Jurkat, Clone E6-1 (cell line): ENCODE measurements at regions not wholly inside any gene's neighbourhood (a gene's known extent, or its start where the extent isn't known, plus 50 kb on each side); places are given as distances from the start of the nearest gene placed in this dataset.
"Not testable (repeated sequence)": the region's sequence is repeated elsewhere in the genome, so short reads cannot be mapped to it uniquely, and the experiment has no call there.

Experiments
- DNase-seq: peaks from one replicate; pipeline ENCODE4 v3.0.0-alpha.2; 2011; ENCODE audit warnings: low read depth, low spot score
- H3K4me3 ChIP-seq: 2 replicates; pipeline ENCODE4 v1.5.1; 2011; ENCODE audit warnings: mild to moderate bottlenecking, low read length, control low read depth, moderate library complexity

DNA sequence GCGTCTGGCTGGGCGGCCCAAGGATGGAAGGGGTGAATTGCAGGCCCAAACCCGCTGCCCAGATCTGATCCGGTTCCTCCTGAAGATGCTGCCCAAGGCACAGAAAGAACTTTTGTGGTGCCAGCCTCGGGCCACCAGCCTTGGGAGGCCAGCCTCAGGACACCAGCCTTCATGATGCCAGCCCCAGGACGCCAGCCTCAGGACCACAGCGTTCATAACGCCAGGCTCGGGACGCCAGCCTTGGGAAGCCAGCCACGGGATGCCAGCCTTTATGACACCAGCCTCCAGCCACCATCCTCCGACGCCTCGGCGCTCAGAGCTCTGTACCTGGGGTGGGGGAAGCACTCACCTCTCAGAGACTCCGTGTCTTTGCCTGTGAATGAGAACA lies 107.8 kb downstream of the ADRA2C start:
- no peak for DNase-seq
- H3K4me3 ChIP-seq = no peak overlapping the region

DNA sequence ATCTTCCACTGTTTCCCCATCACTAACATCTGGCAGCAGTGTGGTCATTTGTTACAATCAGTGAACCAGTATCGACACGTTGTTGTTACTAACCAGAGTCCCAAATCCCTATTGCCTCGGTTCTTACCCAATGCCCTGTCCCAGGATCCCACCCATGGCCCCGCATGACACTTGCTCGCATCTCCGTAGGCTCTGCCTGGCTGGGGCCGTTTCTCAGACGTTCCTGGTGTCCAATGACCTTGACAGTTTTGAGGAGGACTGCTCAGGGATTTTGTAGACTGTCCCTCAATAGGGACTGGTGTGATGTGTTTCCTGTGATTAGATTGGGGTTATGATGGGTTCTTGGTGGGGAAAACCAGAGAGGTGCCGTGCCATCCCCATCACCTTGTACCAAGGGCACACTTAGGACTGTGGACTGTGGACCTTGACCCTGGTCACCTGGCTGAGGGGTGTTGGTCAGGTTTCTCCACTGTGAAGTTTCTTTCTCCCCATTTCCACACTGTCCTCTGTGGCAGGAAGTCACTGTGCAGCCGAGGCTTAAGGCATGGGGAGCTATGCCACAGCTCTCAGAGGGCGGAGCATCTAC lies 108.4 kb downstream of the ADRA2C start:
- no peak for DNase-seq
- H3K4me3 ChIP-seq = no peak overlapping the region

DNA sequence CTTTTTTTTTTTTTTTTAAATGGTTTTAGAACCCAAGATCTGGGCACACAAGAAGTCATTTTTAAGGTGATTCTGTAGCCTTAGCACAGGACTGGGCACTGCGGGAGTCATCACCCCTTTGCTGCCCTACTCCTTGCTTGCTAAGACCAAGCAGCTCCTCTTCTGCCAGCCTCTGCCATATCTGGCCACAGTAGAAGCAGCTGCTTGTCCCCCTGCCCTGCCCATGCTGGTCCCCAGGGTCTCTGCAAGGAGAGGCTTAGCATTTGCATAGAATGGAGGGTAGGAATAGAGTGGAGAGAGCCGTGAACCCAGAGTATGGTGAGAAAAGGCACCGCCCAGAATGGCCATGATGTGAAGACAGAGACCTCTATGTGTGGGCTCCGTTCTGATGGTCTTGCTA lies 109.3 kb downstream of the ADRA2C start:
- DNase-seq = no peak
- H3K4me3 ChIP-seq = no peak overlapping the region

DNA sequence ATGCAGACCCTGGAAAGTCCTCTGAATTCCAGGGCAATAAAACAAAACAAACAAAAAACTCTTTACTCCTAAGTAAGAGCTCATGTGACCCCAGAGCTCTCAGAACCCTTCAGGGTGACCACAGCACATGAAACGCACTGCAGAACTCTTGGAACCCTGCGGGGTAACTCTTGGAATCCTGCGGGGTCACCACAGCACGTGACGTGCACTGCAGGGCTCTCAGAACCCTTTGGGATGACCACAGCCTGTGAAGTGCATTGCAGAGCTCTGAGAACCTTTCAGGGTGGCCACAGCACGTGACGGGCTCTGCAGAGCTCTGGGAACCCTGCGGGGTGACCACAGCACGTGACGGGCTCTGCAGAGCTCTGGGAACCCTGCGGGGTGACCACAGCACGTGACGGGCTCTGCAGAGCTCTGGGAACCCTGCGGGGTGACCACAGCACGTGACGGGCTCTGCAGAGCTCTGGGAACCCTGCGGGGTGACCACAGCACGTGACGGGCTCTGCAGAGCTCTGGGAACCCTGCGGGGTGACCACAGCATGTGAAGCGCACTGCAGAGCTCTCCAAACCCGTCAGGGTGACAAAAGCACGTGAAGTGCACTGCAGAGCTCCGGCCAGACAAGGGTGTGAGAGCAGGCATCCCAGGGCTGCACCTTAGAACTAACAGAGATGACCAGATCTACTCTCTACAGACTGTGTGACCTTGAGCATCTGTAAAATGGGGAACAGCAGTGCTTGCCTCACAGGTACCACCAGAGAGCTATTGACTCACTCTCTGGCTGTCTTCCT lies 110.1 kb downstream of the ADRA2C start:
- DNase-seq, H3K4me3 ChIP-seq: not testable (repeated sequence)

DNA sequence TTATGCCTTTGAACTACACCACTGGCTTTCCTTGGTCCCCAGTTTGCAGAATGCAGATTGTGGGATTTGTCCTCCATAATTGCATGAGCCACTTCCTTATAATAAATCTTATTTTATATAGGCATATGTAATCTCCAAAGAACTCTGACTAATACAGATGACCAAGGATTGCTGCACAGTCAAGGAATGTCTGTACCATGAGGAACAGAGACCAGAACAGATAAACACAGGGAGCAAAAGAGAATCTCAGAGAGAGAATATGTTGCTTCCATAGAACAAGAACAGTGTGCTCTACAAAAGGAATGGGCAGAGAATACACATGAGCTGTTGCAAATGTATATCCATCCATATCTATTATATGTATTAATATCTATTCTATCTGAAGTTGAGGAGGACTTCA lies 111.1 kb downstream of the ADRA2C start:
- DNase-seq = no peak

DNA sequence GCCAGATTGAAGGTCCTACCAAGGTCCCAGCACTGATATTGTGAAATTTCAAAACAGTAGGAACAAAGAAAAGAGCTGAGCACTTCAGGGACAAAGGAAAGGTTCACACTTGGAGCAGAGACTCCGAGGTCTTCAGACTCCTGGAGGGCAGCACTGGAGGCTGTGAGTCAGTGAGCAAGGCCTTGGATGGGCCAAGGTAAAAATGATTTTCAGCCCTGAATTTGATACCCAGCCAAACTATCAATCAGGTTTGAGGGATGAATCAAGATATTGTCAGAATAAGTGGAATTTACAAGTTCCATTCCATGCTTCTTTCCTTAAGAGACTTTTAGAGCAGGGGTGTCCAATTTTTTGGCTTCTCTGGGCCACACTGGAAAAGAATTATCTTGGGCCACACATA lies 111.7 kb downstream of the ADRA2C start:
- H3K4me3 ChIP-seq = no peak overlapping the region
- no peak for DNase-seq

More for the DNA sequence above, 111.1 kb downstream of the ADRA2C start:
- no peak overlapping the region for H3K4me3 ChIP-seq

DNA sequence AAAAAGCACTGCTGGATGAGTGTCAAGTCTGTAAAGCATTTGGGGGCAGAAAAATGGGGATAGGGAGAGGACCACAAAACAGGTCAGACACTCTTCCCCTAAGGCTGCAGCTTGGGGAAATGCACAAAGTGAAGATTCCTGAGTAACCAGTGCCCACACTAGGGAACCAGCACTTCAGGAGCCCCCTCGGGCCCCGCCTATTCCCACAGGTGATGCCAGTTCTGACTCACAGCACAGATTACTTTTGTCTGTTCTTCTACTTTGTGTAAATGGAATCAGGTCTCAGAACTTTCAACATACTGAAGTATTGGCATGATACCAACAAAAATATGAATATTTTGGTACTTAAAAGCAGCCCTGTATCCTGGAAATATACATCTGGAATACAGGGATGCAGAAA lies 112.5 kb downstream of the ADRA2C start:
- DNase-seq = no peak
- H3K4me3 ChIP-seq = no peak overlapping the region

DNA sequence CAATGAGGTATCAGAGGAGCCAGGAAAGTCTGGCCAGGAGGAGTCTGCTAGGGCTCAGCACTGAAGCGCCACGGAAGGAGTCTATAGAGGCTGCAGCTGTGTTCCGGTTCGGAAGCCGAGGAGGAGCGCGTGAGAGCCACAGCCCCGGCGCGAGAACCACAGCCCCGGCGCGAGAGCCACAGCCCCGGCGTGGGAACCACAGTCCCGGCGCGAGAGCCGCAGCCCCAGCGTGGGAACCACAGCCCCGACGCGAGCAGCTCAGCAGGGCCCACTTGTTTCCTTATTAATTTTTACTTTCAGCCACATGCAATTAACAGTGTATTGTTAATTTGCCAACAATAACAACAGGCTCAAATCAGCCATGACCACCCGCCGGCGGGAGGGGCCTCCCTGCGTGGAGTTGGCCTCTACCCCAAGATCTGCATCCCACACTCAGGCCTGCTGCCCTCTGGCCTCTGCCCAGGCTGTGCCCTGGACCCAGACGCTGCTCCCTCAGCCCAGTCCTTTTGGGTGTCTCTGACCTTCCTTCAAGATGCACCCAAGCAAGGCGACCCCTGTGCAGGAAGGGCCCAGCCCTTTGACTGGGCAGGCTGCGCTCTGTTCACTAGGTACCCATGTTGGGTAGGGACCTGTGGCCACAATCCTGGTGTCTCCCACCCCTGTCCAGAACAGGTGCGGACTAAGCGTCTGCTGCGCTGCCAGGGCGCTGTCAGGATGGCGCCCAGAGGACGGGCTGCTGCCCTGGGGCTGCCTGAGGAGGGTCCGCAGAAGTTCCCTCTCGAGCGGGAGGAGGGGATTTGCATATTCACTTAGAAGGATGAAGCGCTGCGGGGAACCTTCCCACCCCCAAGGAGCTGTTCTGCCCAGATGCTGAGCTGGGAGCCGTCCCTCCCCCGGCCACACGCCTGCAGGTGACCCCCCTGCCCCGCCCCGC lies 113.8 kb downstream of the ADRA2C start:
- DNase-seq = no peak
- H3K4me3 ChIP-seq = no peak overlapping the region

DNA sequence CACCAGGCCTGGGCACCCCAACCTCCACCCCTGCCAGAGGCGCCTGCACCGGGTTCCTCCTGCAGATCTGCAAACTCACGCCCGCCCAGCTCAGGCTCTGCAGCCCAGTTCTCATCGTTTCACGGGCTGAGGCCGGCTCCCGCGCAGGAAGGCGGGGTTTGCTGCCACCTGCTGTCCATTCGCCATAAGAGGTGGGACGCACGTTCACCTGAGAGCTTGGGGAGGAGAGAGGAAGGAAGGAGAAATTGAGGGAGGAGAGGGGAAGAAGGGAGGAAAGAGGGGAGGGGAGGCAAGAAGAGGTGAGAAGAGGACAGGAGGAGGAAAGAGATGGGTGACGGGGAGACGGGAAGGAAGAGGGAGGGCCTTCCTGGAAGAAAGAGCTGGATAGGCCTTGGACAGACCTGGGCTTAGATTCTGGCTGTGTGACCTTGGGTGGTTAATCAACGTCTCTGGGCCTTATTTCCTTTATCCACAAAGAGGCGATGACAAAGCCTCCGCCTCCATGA lies 114.5 kb downstream of the ADRA2C start:
- peak; percentile 43 for DNase-seq
- H3K4me3 ChIP-seq = no peak overlapping the region

DNA sequence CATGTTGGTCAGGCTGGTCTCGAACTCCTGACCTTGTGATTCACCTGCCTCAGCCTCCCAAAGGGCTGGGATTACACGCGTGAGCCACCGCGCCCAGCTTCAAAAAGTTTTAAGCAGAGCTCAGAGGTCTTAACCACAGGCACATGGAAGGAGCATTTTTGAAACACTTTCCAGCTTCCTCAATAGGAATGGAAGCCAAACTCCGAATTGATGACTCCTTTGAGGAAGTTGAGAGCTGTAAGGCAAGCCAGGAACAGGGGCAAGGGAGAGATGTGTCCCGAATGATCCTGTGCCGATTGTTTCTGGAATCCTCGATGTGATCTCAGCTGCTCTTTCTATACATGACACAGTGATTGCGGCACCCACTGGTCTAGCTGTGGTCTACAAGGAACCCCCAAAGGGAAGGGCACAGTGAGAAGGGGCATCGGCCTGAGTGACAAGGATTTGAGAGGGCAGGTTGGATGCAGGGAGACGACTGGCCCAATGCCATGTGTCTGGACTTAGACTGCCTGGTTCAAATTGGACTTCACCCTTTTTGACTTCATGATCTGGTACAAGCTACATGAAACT lies 116.2 kb downstream of the ADRA2C start:
- not testable (repeated sequence) for DNase-seq, H3K4me3 ChIP-seq

DNA sequence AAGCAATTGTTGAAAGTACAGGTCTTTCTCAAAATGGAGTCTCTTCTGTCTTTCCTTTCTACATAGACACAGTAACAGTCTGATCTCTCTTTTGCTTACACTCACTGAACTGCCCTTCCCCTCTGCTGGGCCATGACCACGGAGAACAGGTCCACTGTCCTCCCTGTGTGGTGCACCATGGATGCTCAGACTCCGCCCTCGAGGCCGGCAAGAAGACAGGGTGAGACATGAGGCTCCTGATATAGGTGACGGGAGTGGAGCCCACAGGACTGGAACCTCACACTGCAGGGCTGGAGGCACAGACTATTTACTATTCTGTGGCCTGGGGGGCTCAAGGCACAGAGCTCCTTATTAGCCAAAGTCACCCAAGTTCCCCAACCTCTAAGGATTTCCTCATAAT lies 118.1 kb downstream of the ADRA2C start:
- not testable (repeated sequence) for DNase-seq, H3K4me3 ChIP-seq

DNA sequence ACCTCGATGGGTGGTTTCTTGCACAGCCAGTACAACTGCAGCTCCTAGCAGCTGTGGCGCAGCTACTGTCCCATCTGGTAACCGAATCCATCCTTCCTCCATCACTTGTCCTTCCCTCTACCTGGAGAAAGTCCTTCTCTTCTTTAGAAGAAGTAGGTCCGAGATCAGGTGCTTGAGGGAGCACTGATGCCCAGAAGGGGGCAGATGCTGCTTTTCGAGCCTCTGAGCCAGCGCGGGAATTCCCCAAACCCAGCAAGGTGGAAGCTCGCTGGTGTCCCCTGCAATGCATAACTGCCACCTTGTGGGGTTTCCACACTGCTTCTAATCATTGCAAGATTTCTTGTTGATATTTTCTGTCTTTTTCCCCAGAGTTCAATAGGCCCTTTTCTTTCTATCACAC lies 127.4 kb downstream of the ADRA2C start:
- not testable (repeated sequence) for DNase-seq, H3K4me3 ChIP-seq

DNA sequence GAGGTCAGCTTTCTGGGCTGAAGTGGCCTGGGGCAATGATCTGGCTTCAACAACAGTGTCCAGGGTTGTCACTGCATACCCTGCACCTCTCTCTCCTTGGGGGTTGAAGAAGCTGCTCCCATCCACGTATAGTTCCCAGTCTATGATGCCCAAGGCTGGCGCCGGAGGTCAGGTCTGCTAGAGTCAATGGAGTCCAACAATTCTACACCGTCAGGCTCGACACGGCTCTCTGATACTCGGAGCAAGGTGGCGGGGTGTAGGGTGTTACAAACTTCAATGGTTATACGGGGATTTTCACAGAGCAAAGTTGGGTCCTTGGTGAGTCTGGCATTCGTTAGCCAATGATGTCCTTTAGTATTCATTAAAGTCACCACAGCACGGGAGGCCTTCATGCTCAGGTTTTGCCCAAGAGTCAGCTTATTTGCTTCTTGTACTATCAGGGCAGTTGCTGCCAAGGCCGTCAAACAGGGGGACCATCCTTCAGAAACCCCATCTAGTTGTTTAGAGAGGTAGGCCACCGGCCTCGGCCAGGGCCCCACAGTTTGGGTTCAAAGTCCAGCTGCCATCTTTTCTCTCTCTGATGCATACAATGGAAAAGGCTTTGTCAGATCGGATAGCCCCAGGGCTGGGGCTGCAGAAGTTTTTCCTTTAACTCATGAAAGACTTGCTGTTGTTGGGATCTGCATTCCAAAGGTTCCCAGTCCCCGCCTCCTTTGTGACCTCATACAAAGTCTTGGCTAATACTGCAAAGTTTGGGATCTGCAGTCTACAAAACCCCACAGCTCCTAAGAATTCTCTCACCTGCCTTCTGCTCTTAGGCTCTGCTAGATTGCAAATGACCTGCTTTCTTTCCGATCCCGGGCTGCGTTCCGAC lies 128.1 kb downstream of the ADRA2C start:
- not testable (repeated sequence) for DNase-seq, H3K4me3 ChIP-seq

DNA sequence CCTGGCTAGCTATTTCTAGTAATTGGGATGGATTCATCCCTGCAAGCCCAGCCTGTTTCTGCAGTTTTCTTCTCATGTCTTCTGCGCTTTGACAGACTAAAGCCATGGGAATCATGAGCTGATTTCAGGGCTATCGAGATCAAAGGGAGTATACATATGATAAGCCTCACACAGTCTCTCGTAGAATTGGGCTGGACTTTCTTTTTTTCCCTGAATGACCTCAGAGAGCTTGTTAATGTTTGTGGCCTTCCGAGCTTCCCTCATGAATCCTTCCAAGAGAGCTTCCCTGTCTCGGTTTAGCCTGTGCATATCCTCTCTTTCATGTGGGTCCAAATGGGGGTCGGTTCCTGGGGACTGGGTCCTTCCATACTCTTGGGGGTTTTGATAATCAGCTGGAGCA lies 130.3 kb downstream of the ADRA2C start:
- no peak overlapping the region for H3K4me3 ChIP-seq
- DNase-seq = no peak

DNA sequence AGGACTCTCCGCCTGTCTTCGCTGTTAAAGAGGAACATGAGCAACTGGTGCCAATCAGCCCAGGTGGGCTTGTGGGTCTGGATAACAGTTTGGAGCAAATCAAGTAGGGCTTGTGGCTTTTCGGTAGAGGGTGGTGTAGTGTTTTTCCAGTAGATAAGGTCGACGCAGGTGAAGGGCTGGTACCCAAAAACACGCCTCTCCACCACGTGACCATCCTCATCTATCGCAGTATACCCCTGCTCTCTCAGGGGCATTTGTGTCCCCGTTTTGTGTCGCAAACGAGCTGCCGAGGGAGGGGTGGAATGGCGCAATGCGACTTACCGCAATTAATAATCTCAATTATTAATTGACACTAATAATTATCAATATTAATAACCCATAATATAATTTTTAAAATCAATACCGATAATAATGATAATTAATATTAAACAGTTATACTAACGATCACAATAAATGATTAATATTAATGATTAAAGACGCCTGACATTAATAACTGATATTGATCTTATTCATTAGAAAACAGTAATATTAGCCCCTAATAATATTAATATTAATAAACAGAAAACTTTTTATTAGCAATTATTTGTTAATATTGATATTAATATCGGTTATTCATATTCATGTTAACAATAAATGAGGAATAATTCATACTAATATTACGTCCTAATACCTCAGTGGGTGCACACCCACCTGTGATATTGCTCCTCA lies 130.8 kb downstream of the ADRA2C start:
- not testable (repeated sequence) for H3K4me3 ChIP-seq, DNase-seq

DNA sequence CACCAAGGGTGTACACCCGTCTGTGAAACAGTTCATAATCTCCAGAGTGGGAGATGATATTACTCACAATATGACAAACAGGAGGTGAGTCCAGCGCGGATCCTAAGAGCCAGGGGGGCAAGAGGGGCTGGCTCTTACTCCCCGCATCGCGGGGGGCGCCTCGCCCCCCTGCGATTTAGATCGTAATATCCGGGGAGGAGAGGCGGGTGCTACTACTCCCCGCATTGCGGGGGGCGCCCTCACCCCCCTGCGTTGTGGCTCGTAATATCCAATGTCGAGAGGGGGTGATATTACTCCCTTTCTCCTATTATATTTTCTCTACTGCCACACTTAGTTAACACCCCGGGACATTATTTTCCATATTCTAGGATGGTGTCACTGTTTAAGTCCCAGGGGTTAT lies 131.9 kb downstream of the ADRA2C start:
- DNase-seq = no peak
- H3K4me3 ChIP-seq = no peak overlapping the region

DNA sequence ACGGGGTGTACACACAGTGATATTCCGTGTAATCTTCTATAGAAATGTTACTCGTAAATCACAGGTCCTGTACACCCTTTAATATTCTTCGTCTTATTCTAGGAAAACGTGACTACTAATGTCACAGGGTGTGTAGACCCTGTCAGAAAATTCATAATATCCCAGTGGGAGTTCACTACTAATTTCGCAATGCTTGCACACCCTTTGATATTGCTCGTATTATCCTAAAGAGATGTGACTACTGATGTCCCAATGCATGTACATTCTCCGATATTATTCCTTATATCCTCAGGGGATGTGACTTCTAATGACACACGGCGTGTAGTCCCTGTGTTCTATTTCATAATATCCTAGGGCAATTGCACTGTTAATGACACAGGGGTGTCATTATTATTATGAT lies 132.7 kb downstream of the ADRA2C start:
- not testable (repeated sequence) for H3K4me3 ChIP-seq, DNase-seq
